ENCODE measurements at regions not wholly inside any gene's neighbourhood (a gene's known extent, or its start where the extent isn't known, plus 50 kb on each side); places are given as distances from the start of the nearest gene placed in this dataset.

GRCh38 chr9:121577166-121577565 lies 74.3 kb upstream of the DAB2IP start:
- Histone ChIP-seq H4K5ac (ENCODE audit: insufficient read length, low read depth, low read length) (no peak overlapping the region), H4K91ac (replicated peaks; ENCODE audit: insufficient read length, low read length) (no peak overlapping the region), H3K4me3 (ENCODE audit: extremely low read depth in 1 of 4, insufficient read depth in 2 of 4, low read depth in 3 of 4, low read length in 4 of 4) (no peak overlapping the region), H3K4ac (replicated peaks; ENCODE audit: insufficient read length, low read depth, low read length) (no peak overlapping the region), H2BK15ac (ENCODE audit: low read length) (no peak overlapping the region), H3K36me3 (ENCODE audit: control insufficient read depth in 2 of 4, insufficient read depth in 4 of 4, low read length in 3 of 4) (no peaks in the 10 kb centered on the region), H3K23me2 (ENCODE audit: low read depth, low read length) (0 out of 2 replicates have a peak, but pooled peaks cover 2% of the 10 kb centered on the region), H3K18ac (ENCODE audit: extremely low read depth, low read length) (no peak overlapping the region), H3K79me1 (ENCODE audit: low read depth, low read length) (no peaks in the 10 kb centered on the region), H3K9ac (replicated peaks in 1 of 4; ENCODE audit: extremely low read depth in 1 of 4, low read depth in 3 of 4, low read length in 3 of 4) (no peak overlapping the region), H2AK5ac (ENCODE audit: low read depth, low read length) (no peak overlapping the region), H3K56ac (replicated peaks; ENCODE audit: insufficient read length, low read depth, low read length) (no peak overlapping the region), H3K23ac (ENCODE audit: insufficient read length) (no peak overlapping the region), H2BK5ac (ENCODE audit: low read depth, low read length) (no peak overlapping the region), H2BK12ac (ENCODE audit: low read depth, low read length) (peak overlapping the region; percentile 39; the same call in 1 of the 2 replicates), H3K4me1 (replicated peaks in 1 of 4; ENCODE audit: control insufficient read depth in 3 of 4, insufficient read depth in 4 of 4, low read length in 3 of 4) (peaks cover 0 to 12% (median 9%) of the 10 kb centered on the region in 4 experiments; a peak in 6 of 7 replicates), H3K4me2 (ENCODE audit: insufficient read depth in 1 of 2, low read depth in 2 of 2, low read length in 2 of 2) (no peak overlapping the region), H2AFZ (ENCODE audit: low read length) (no peak overlapping the region), H2BK20ac (ENCODE audit: low read length) (no peak overlapping the region), H4K20me1 (replicated peaks in 1 of 2; ENCODE audit: control insufficient read depth in 1 of 2, insufficient read depth in 2 of 2, low read length in 2 of 2) (no peaks in the 10 kb centered on the region), H3K27me3 (replicated peaks in 1 of 4; ENCODE audit: control insufficient read depth in 3 of 4, extremely low read depth in 1 of 4, insufficient read depth in 3 of 4, low read length in 3 of 4) (no peaks in the 10 kb centered on the region; a peak in 2 of 7 replicates), H2BK120ac (replicated peaks; ENCODE audit: low read depth, low read length) (no peak overlapping the region), H4K8ac (ENCODE audit: extremely low read depth, insufficient read depth, low read length) (no peak overlapping the region), H3K14ac (ENCODE audit: insufficient read length) (no peak overlapping the region), H3K27ac (ENCODE audit: low read depth, low read length) (no peak overlapping the region), H3K79me2 (ENCODE audit: control insufficient read depth in 1 of 2, insufficient read depth in 2 of 2, low read length in 2 of 2) (no peaks in the 10 kb centered on the region), H3K9me3 (ENCODE audit: insufficient read depth in 2 of 2, low read depth in 1 of 2, low read length in 1 of 2) (no peaks in the 10 kb centered on the region)
- TF ChIP-seq GABPA (IDR thresholded peaks at IDR 0.05; ENCODE audit: borderline replicate concordance, insufficient read depth, low read length), result no peak
- TF ChIP-seq SP2 (IDR thresholded peaks at IDR 0.05; ENCODE audit: low read length), result no peak
- DNase-seq (ENCODE audit: low read depth in 1 of 2, low spot score in 2 of 2) (no peak), FAIRE-seq (no peak)
- 87% methylated on average over 15 of the region's 17 CpGs; no CpG with 5 or more reads in 1 of the 2 experiments for WGBS, 2 experiments (ENCODE audit: extremely low coverage in 1 of 2, insufficient coverage in 1 of 2, insufficient read length in 1 of 2, insufficient replicate concordance in 2 of 2, low coverage in 1 of 2, low lambda C conversion rate in 2 of 2, missing lambda C conversion rate in 1 of 2)
- POLR2A ChIA-PET (ENCODE audit: partially characterized antibody), result interaction anchor here (1.2 kb wide), 1 partner anchor 27 kb away, joined by 3 read pairs; no protein-coding TSS in a partner anchor
- CTCF ChIA-PET (ENCODE audit: partially characterized antibody), result interaction anchor here (1.3 to 8.4 kb wide), 8 partner anchors 8 to 27 kb away, joined by 3 to 57 read pairs (median 6); no protein-coding TSS in a partner anchor
